ENCODE measurements at regions not wholly inside any gene's neighbourhood (a gene's known extent, or its start where the extent isn't known, plus 50 kb on each side); places are given as distances from the start of the nearest gene placed in this dataset.

- TF ChIP-seq ZFX (IDR thresholded peaks at IDR 0.05; ENCODE audit: borderline replicate concordance) (no peak), CTCF (IDR thresholded peaks at IDR 0.05) (no peak)
- no peak overlapping the region for H3K27ac ChIP-seq
Observed at GRCh38 chr4:115664285-115664684, 550.9 kb upstream of the NDST4 start.

GRCh38 chr4:115660465-115660864, 547.0 kb upstream of the NDST4 start:
- no peak for TF ChIP-seq CTCF (IDR thresholded peaks at IDR 0.05)
- TF ChIP-seq ZFX (IDR thresholded peaks at IDR 0.05; ENCODE audit: borderline replicate concordance), result no peak
- H3K27ac ChIP-seq, result no peak overlapping the region

- H3K27ac ChIP-seq, result no peak overlapping the region
- TF ChIP-seq CTCF (IDR thresholded peaks at IDR 0.05), result no peak
- no peak for TF ChIP-seq ZFX (IDR thresholded peaks at IDR 0.05; ENCODE audit: borderline replicate concordance)
Observed at GRCh38 chr4:115657991-115658650, 544.7 kb upstream of the NDST4 start.

DNA sequence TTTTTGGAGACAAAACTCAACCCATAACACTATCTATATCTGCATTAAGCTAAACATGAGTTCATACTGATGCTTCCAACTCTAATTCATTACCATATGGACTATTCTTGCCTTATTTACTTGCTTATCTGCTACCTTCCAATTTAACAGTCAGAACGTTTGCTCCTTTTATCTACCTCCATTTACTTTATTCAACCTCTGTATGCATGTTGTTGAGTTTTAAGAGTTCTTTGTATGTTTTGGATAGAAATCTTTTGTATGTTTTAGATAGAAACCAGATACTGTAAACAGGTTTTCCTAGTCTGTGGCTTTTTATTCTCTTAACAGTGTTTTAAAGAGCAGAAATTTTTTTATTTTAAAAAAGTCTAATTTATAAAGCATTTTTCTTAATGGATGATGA, 542.2 kb upstream of the NDST4 start:
- TF ChIP-seq ZFX (IDR thresholded peaks at IDR 0.05; ENCODE audit: borderline replicate concordance) (no peak), CTCF (IDR thresholded peaks at IDR 0.05) (no peak)
- peak overlapping the region; percentile 53 for H3K27ac ChIP-seq

DNA sequence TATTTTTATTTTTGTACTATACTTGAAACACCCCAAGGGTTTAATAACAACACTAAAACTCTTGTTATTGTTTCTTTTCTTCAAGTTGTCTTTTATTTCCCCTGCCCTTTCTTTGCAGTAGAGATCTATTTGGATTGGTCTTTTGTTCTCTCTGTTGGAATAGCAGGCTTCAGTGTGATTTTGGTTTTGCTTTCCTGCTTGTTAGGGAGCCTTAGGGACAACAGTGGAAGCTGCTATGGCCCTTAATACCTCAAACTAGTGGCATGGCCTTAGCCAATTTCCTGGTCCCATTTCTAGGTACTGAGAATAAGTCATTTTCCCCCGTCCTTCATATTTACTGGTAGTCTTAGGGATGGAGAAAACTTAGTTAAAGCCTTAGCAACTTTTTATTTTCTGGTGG, 535.4 kb upstream of the NDST4 start:
- TF ChIP-seq ZFX (IDR thresholded peaks at IDR 0.05; ENCODE audit: borderline replicate concordance) (no peak), CTCF (IDR thresholded peaks at IDR 0.05) (no peak)
- no peak overlapping the region for H3K27ac ChIP-seq

GRCh38 chr4:115629270-115629669, 515.9 kb upstream of the NDST4 start:
- no peak overlapping the region for H3K27ac ChIP-seq
- no peak for TF ChIP-seq ZFX (IDR thresholded peaks at IDR 0.05; ENCODE audit: borderline replicate concordance)
- no peak for TF ChIP-seq CTCF (IDR thresholded peaks at IDR 0.05)

DNA sequence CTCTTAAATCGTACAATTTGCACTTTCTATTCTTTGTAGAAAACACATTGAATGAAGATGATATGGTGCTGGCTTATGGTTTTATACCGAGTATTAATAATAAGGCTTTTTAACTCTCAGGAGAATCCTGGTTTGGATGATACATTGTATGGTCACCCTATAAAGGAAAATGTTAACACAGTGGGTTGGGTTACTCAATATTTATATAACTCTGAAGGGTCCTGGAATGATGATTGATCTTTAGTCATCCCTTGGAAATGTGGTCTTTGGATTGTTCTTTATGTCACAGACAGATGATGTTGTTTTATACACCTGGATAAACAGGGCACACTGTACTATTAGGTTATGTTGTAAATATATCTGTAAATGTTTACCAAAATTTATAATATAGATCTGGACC, 496.2 kb upstream of the NDST4 start:
- no peak overlapping the region for H3K27ac ChIP-seq
- TF ChIP-seq ZFX (IDR thresholded peaks at IDR 0.05; ENCODE audit: borderline replicate concordance) (no peak), CTCF (IDR thresholded peaks at IDR 0.05) (no peak)

All from 22Rv1 (cell line).